Stomach (tissue), 4 donors: ENCODE measurements at regions not wholly inside any gene's neighbourhood (a gene's known extent, or its start where the extent isn't known, plus 50 kb on each side); places are given as distances from the start of the nearest gene placed in this dataset.

ENCODE experiments used
- CTCF ChIP-seq, 7 experiments: fragments of 450-650 bp in 4 of 7; fragments of 200-600 bp in 3 of 7; sonication (generic) in 3 of 7; IDR thresholded peaks; one replicate each; pipeline ENCODE4 v1.5.1; 2016 to 2019; ENCODE audit warnings: antibody characterized with exemption in 7 of 7, control low read depth in 2 of 7, mild to moderate bottlenecking in 1 of 7
- EP300 ChIP-seq: sonication (generic); formaldehyde crosslinking; IDR thresholded peaks from one replicate; pipeline ENCODE4 v1.6.1; 2017; ENCODE audit warnings: antibody characterized with exemption
- POLR2A ChIP-seq, 4 donors: fragments of 450-650 bp; IDR thresholded peaks; one replicate each; pipeline ENCODE4 v1.6.1; 2016; ENCODE audit warnings: antibody characterized with exemption in 4 of 4, control low read depth in 2 of 4, mild to moderate bottlenecking in 1 of 4, moderate library complexity in 1 of 4
- POLR2AphosphoS5 ChIP-seq, 3 donors: sonication (generic); formaldehyde crosslinking; IDR thresholded peaks; one replicate each; pipeline ENCODE4 v1.6.1; 2016; ENCODE audit warnings: antibody characterized with exemption in 3 of 3

DNA sequence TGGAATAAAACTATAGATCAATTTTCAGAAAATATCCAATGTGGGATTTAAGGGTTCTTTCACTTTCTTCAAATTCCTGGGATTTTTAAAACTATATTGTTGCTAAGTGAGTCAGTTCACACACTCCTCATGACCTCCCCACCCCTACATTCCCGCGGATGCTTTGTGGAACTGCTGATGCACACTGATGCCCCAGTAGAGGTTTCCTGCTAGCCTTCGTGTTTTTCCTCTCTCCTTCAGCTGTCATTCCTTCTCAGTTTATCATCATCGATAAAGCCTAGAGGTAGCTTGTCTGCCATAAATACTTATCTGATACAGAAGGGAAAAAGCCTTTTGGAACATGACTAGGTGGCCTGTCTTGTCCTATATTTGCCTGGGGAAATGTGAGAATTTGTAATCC, 67.4 kb upstream of the GALNT5 start:
- TF ChIP-seq EP300 = no peak
- TF ChIP-seq CTCF (IDR thresholded peaks at IDR 0.05) = no peak
- no peak for TF ChIP-seq POLR2A (IDR thresholded peaks at IDR 0.05)
- no peak for TF ChIP-seq POLR2AphosphoS5 (IDR thresholded peaks at IDR 0.05)
